H1 (cell line): ENCODE measurements at regions not wholly inside any gene's neighbourhood (a gene's known extent, or its start where the extent isn't known, plus 50 kb on each side); places are given as distances from the start of the nearest gene placed in this dataset.

Experiments used
- TF ChIP-seq, protein P1 (sequence below): IDR thresholded peaks from 2 replicates; pipeline ENCODE4 v1.6.1; 2011; ENCODE audit warnings: low read depth, mild to moderate bottlenecking, low read length; ENCODE audit not compliant: insufficient read depth

DNA sequence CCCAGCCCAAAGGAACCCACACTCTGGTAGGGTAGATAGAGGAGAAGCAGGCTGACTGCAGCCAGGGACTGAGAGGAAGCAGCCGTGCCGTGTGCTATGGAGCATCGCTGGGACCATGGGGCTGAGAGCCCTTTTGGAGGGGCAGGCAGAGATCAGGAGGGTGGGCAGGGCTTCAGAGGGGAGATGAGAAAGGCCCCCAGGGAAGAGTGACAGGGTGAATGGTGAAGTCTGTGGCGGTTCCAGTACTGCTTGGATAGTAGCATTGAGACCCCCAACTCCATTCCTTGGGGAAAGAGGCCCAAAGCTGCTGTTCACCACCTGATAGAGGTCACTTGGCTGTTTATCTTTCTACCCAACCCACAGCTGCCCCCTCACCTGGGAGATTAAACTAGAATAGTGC is 80.0 kb upstream of the MRPS22 start (continued):
- TF ChIP-seq, protein P1, sequence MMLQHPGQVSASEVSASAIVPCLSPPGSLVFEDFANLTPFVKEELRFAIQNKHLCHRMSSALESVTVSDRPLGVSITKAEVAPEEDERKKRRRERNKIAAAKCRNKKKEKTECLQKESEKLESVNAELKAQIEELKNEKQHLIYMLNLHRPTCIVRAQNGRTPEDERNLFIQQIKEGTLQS: no peak
